Adrenal gland (tissue), 9 donors: ENCODE measurements at regions not wholly inside any gene's neighbourhood (a gene's known extent, or its start where the extent isn't known, plus 50 kb on each side); places are given as distances from the start of the nearest gene placed in this dataset.

Experiments
- DNase-seq, 7 donors: peaks; one replicate each; pipeline ENCODE4 v3.0.0-alpha.2; 2019 to 2020
- H3K27ac ChIP-seq, 5 donors: fragments of 200-600 bp; sonication (generic) in 4 of 5; 1 replicate in 3 of 5; 2 replicates in 2 of 5; pipeline versions ENCODE4 v1.5.1 to v1.8.0; 2016 to 2020; ENCODE audit warnings: mild to moderate bottlenecking in 1 of 5
- H3K27me3 ChIP-seq: fragments of 200-600 bp; 2 replicates; pipeline ENCODE4 v1.8.0; 2021
- H3K36me3 ChIP-seq, 2 donors: fragments of 200-600 bp; replicated peaks in 1 of 2; 1 replicate in 1 of 2; 2 replicates in 1 of 2; pipeline versions ENCODE4 v1.5.1 to v1.8.0; 2018 to 2022
- H3K4me1 ChIP-seq, 2 donors: fragments of 200-600 bp; replicated peaks in 1 of 2; 1 replicate in 1 of 2; 2 replicates in 1 of 2; pipeline versions ENCODE4 v1.5.1 to v1.8.0; 2018 to 2021
- H3K4me3 ChIP-seq, 4 donors: fragments of 200-600 bp; sonication (generic) in 3 of 4; one replicate each; pipeline ENCODE4 v1.5.1; 2016 to 2018
- H3K9me3 ChIP-seq, 3 donors: fragments of 200-600 bp; sonication (generic) in 1 of 3; replicated peaks in 1 of 3; 1 replicate in 2 of 3; 2 replicates in 1 of 3; pipeline versions ENCODE4 v1.5.1 to v1.8.0; 2016 to 2021
- CTCF ChIP-seq, 6 experiments: fragments of 450-650 bp in 4 of 6; fragments of 200-600 bp in 2 of 6; sonication (generic) in 1 of 6; IDR thresholded peaks; 1 replicate in 5 of 6; 2 replicates in 1 of 6; pipeline versions ENCODE4 v1.5.1 to v1.8.0; 2016 to 2021; ENCODE audit warnings: antibody characterized with exemption in 6 of 6, mild to moderate bottlenecking in 2 of 6, moderate library complexity in 1 of 6
- POLR2A ChIP-seq, 2 donors: fragments of 450-650 bp; IDR thresholded peaks; one replicate each; pipeline ENCODE4 v1.6.1; 2017; ENCODE audit warnings: antibody characterized with exemption in 2 of 2, mild to moderate bottlenecking in 2 of 2, moderate library complexity in 1 of 2
- WGBS, 4 donors: extraction: QIAGEN DNeasy Blood & Tissue Kit in 2 of 4; methylation state at CpG; one replicate each; pipeline versions ENCODE4 v1.1.5 to v1.1.7; 2013 to 2017; 5-methylcytosine and 5-hydroxymethylcytosine counted together
- intact Hi-C, 2 donors: fragments of 100-400 bp; cut with DNase I; formaldehyde crosslinking; loops; one replicate each; pipeline versions ENCODE4 v1.14.1 to v1.15.0; 2022 to 2023
- donor health status: healthy with polysubstance abuse.
- donor health status: Bipolar disorder and iron deficiency.
- donor health status: DM: yes; HTN: yes; CAD: no.
- donor health status: DM: no; HTN: no; CAD: no.
- donor health status: DM: no; HTN: no; CAD: no.

- no peaks in the 10 kb centered on the region for H3K27me3 ChIP-seq
- no peak overlapping the region for H3K27ac ChIP-seq
- no peaks in the 10 kb centered on the region for H3K36me3 ChIP-seq
- no peaks in the 10 kb centered on the region for H3K9me3 ChIP-seq
- TF ChIP-seq POLR2A (IDR thresholded peaks at IDR 0.05) (no peak), CTCF (IDR thresholded peaks at IDR 0.05) (no peak)
- no peak overlapping the region for H3K4me3 ChIP-seq
- H3K4me1 ChIP-seq, result no peaks in the 10 kb centered on the region
- intact Hi-C loops, result no loop called here
- WGBS, 4 donors, result 45 to 64% (median 49%) methylated on average over 7 of the region's 7 CpGs
- DNase-seq, result no peak
Measured at GRCh38 chr1:29953961-29954360, 717.6 kb downstream of the PTPRU start.

GRCh38 chr1:29949676-29950075 lies 713.4 kb downstream of the PTPRU start:
- Histone ChIP-seq H3K4me1 (no peaks in the 10 kb centered on the region), H3K27me3 (no peaks in the 10 kb centered on the region), H3K4me3 (no peak overlapping the region), H3K36me3 (no peaks in the 10 kb centered on the region), H3K27ac (no peak overlapping the region), H3K9me3 (no peaks in the 10 kb centered on the region)
- no peak for TF ChIP-seq POLR2A (IDR thresholded peaks at IDR 0.05)
- TF ChIP-seq CTCF (IDR thresholded peaks at IDR 0.05), result no peak
- no peak for DNase-seq
- intact Hi-C loops, result no loop called here
- WGBS, 4 donors, result 40 to 55% (median 50%) methylated on average over 1 of the region's 1 CpG; no CpG with 5 or more reads in 1 of the 4 donors

GRCh38 chr1:29948581-29948980 lies 712.3 kb downstream of the PTPRU start:
- Histone ChIP-seq H3K36me3 (no peaks in the 10 kb centered on the region), H3K27ac (no peak overlapping the region), H3K27me3 (no peaks in the 10 kb centered on the region), H3K9me3 (no peaks in the 10 kb centered on the region), H3K4me3 (no peak overlapping the region), H3K4me1 (no peaks in the 10 kb centered on the region)
- 58 to 79% (median 67%) methylated on average over 8 of the region's 8 CpGs for WGBS, 4 donors
- TF ChIP-seq CTCF (IDR thresholded peaks at IDR 0.05) (no peak), POLR2A (IDR thresholded peaks at IDR 0.05) (no peak)
- no peak for DNase-seq
- intact Hi-C loops, result no loop called here

- Histone ChIP-seq H3K9me3 (no peaks in the 10 kb centered on the region), H3K4me1 (no peaks in the 10 kb centered on the region), H3K27me3 (no peaks in the 10 kb centered on the region), H3K27ac (no peak overlapping the region), H3K36me3 (no peaks in the 10 kb centered on the region), H3K4me3 (no peak overlapping the region)
- TF ChIP-seq CTCF (IDR thresholded peaks at IDR 0.05) (no peak), POLR2A (IDR thresholded peaks at IDR 0.05) (no peak)
- WGBS, 4 donors, result 54 to 75% (median 58%) methylated on average over 3 of the region's 3 CpGs
- DNase-seq, result no peak
- intact Hi-C loops, result no loop called here
Measured at GRCh38 chr1:29946057-29946456, 709.7 kb downstream of the PTPRU start.
